K562 (cell line): ENCODE measurements at regions not wholly inside any gene's neighbourhood (a gene's known extent, or its start where the extent isn't known, plus 50 kb on each side); places are given as distances from the start of the nearest gene placed in this dataset.

Source experiments
- ATAC-seq: fragments of 200-7000 bp; cut with Tn5 transposase; 3 replicates; pipeline ENCODE4 v1.9.1; 2020; ENCODE audit warnings: moderate library complexity
- BruUV-seq: library from RNA; stranded (reverse); fragments of 400-500 nt; replicated peaks from 2 replicates; lab custom pipeline; 2021; lab: Mats Ljungman, UMichigan
- CTCF ChIA-PET: fragments of 300-600 bp; formaldehyde crosslinking; extraction: SDS; loops from one replicate; lab custom pipeline; 2021; ENCODE audit warnings: low intra/inter-chr PET ratio; lab: Yijun Ruan, JAX
- POLR2A ChIA-PET: fragments of 300-600, 350-650 bp; sonication (Branson Sonifier 250); formaldehyde crosslinking; extraction: SDS; loops from one replicate; lab custom pipeline; 2021; ENCODE audit warnings: antibody characterized with exemption, inconsistent platforms; lab: Yijun Ruan, JAX
- DNase-seq, 4 experiments: peaks; one replicate each; pipeline versions ENCODE4 v3.0.0 to v3.0.0-alpha.2; 2011 to 2018; ENCODE audit warnings: low spot score in 3 of 4, mixed read lengths in 3 of 4; ENCODE audit errors: extremely low read depth in 1 of 4
- FAIRE-seq: peaks from 2 replicates; lab custom pipeline; 2011; peaks lifted over from hg19 to GRCh38; lab: Jason Lieb, UNC
- H2AFZ ChIP-seq: 2 replicates; pipeline ENCODE4 v1.6.0; 2011; ENCODE audit warnings: low read depth, low read length, control low read depth, inconsistent platforms
- H3K27ac ChIP-seq: fragments of 200-600 bp; 3 replicates; pipeline ENCODE4 v1.8.0; 2011; ENCODE audit warnings: low read depth, mild to moderate bottlenecking, control low read depth, inconsistent platforms, low read length, moderate library complexity, mixed read lengths; ENCODE audit errors: extremely low read depth
- H3K27me3 ChIP-seq, 2 experiments: fragments of 300-600 bp in 1 of 2; 2 replicates in 1 of 2; 3 replicates in 1 of 2; pipeline versions ENCODE4 v1.6.0 to v1.8.0; 2011; ENCODE audit warnings: inconsistent platforms in 2 of 2, low read length in 2 of 2, mild to moderate bottlenecking in 1 of 2, mixed read lengths in 1 of 2, moderate library complexity in 1 of 2; ENCODE audit not compliant: control insufficient read depth in 2 of 2, insufficient read depth in 2 of 2
- H3K36me3 ChIP-seq: fragments of 300-600 bp; 3 replicates; pipeline ENCODE4 v1.8.0; 2011; ENCODE audit warnings: mild to moderate bottlenecking, low read length, inconsistent platforms; ENCODE audit not compliant: control insufficient read depth, insufficient read depth
- H3K4me1 ChIP-seq, 2 experiments: fragments of 200-600 bp in 1 of 2; replicated peaks in 1 of 2; 2 replicates in 1 of 2; 3 replicates in 1 of 2; pipeline versions ENCODE4 v1.5.1 to v1.8.0; 2011; ENCODE audit warnings: inconsistent platforms in 2 of 2, low read length in 2 of 2, mild to moderate bottlenecking in 1 of 2, mixed read lengths in 1 of 2, moderate library complexity in 1 of 2; ENCODE audit not compliant: control insufficient read depth in 2 of 2, insufficient read depth in 2 of 2
- H3K4me2 ChIP-seq: 2 replicates; pipeline ENCODE4 v1.6.1; 2011; ENCODE audit warnings: low read length, control low read depth, inconsistent platforms, mixed read lengths; ENCODE audit not compliant: insufficient read depth
- H3K4me3 ChIP-seq: fragments of 200-600 bp; sonication (generic), shearing (Covaris generic); 2 replicates; pipeline ENCODE4 v1.5.1; 2016; ENCODE audit warnings: control low read depth, inconsistent platforms
- H3K79me2 ChIP-seq: fragments of 200-600 bp; 3 replicates; pipeline ENCODE4 v1.8.0; 2011; ENCODE audit warnings: low read length, inconsistent platforms; ENCODE audit not compliant: control insufficient read depth, insufficient read depth
- H3K9ac ChIP-seq, 2 experiments: 2 replicates each; pipeline versions ENCODE4 v1.6.0 to v1.6.1; 2011; ENCODE audit warnings: low read depth in 2 of 2, low read length in 2 of 2, control low read depth in 1 of 2, inconsistent platforms in 1 of 2, mild to moderate bottlenecking in 1 of 2, mixed read lengths in 1 of 2; ENCODE audit not compliant: insufficient read depth in 1 of 2
- H3K9me1 ChIP-seq: one replicate; pipeline ENCODE4 v1.6.0; 2011; ENCODE audit warnings: inconsistent platforms, mild to moderate bottlenecking, low read length, moderate library complexity; ENCODE audit not compliant: control insufficient read depth, insufficient read depth
- H3K9me3 ChIP-seq: replicated peaks from 2 replicates; pipeline ENCODE4 v1.5.1; 2011; ENCODE audit warnings: low read depth, low read length, inconsistent platforms; ENCODE audit not compliant: control insufficient read depth, insufficient read depth
- H4K20me1 ChIP-seq: replicated peaks from 2 replicates; pipeline ENCODE4 v1.6.1; 2011; ENCODE audit warnings: low read length, inconsistent platforms, mixed read lengths; ENCODE audit not compliant: control insufficient read depth, insufficient read depth
- NFE2L1 ChIP-seq: fragments of 450-650 bp; IDR thresholded peaks from 2 replicates; pipeline ENCODE4 v1.6.1; 2016; ENCODE audit warnings: missing genetic modification characterization, low read depth, mild to moderate bottlenecking, missing compliant biosample characterization, moderate library complexity, borderline replicate concordance
- WGBS: fragments of 100-300 bp; shearing (Covaris generic); methylation state at CpG from one replicate; pipeline ENCODE4 v1.1.6; 2016; ENCODE audit warnings: low coverage, mixed read lengths; ENCODE audit not compliant: insufficient coverage; ENCODE audit errors: missing lambda C conversion rate; 5-methylcytosine and 5-hydroxymethylcytosine counted together
- in situ Hi-C: fragments of 300-500 bp; cut with MboI; formaldehyde crosslinking; loops from 4 replicates; pipeline ENCODE4 v1.15.0; 2018; ENCODE audit warnings: inconsistent platforms, mixed read lengths
- intact Hi-C: fragments of 100-400 bp; cut with micrococcal nuclease; formaldehyde crosslinking; loops from 2 replicates; pipeline ENCODE4 v1.14.2; 2022
- TF ChIP-seq, protein P1 (sequence below), 2 experiments: fragments of 450-650 bp; formaldehyde crosslinking in 1 of 2; IDR thresholded peaks; 2 replicates each; pipeline versions ENCODE4 v1.4.0 to v1.6.1; 2014 to 2020; ENCODE audit warnings: mild to moderate bottlenecking in 2 of 2, borderline replicate concordance in 1 of 2, low read depth in 1 of 2

DNA sequence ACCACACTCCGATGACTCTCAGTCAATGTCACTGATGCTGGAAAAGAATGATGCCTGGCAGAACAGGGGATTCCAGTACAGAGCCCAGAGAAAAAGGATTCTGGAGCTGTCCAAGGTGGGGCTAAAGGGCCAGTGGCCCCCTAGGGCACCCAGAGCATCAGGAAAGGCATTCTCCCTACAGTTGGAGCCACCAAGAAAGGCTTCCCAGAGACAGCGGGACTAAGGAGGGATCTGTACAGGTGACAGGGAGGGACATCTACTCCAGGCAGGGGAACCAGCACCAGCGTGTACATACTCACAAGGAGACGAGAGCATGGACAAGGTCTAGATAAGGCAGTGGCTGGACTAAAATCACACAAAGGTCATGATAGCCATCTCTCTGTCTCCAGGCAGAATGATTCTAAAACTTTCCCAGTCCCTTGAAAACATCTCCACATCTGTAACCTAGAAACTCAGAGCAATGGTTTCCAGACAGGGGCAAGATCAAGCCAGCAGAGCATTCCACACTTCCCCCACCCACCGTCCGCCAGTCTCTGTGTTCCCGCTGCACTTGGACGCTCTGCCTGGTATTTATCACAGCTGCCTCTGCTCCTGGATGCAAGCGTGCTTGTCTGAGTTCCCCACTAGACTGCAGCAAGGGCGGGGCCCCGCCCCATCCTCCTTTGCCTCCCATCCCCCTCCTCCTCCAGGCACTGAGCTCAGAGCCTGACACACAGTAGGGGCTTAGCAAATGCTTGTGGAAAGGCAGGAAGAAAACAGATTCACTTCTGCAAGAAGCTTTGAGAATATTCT is 111.6 kb upstream of the ZC3H12A start:
- Histone ChIP-seq H3K9me1 (no peaks in the 10 kb centered on the region), H3K4me1 (no peaks in the 10 kb centered on the region), H3K9ac (no peak overlapping the region), H3K36me3 (no peaks in the 10 kb centered on the region), H3K4me2 (no peak overlapping the region), H2AFZ (no peak overlapping the region), H3K4me3 (no peak overlapping the region), H3K79me2 (no peaks in the 10 kb centered on the region), H3K27me3 (peaks cover 0 to 23% of the 10 kb centered on the region in 2 experiments; a peak in 4 of 5 replicates), H4K20me1 (peaks cover 5% of the 10 kb centered on the region; the same call in 1 of the 2 replicates), H3K9me3 (no peaks in the 10 kb centered on the region), H3K27ac (no peak overlapping the region)
- no peak for DNase-seq
- no peak for ATAC-seq
- CTCF ChIA-PET: no interaction called here
- POLR2A ChIA-PET: no interaction called here
- intact Hi-C loops: no loop called here
- BruUV-seq: no TSS peak
- WGBS: 0% methylated on average over 11 of the region's 11 CpGs
- FAIRE-seq: no peak
- no peak for TF ChIP-seq NFE2L1 (tag)
- TF ChIP-seq, protein P1, sequence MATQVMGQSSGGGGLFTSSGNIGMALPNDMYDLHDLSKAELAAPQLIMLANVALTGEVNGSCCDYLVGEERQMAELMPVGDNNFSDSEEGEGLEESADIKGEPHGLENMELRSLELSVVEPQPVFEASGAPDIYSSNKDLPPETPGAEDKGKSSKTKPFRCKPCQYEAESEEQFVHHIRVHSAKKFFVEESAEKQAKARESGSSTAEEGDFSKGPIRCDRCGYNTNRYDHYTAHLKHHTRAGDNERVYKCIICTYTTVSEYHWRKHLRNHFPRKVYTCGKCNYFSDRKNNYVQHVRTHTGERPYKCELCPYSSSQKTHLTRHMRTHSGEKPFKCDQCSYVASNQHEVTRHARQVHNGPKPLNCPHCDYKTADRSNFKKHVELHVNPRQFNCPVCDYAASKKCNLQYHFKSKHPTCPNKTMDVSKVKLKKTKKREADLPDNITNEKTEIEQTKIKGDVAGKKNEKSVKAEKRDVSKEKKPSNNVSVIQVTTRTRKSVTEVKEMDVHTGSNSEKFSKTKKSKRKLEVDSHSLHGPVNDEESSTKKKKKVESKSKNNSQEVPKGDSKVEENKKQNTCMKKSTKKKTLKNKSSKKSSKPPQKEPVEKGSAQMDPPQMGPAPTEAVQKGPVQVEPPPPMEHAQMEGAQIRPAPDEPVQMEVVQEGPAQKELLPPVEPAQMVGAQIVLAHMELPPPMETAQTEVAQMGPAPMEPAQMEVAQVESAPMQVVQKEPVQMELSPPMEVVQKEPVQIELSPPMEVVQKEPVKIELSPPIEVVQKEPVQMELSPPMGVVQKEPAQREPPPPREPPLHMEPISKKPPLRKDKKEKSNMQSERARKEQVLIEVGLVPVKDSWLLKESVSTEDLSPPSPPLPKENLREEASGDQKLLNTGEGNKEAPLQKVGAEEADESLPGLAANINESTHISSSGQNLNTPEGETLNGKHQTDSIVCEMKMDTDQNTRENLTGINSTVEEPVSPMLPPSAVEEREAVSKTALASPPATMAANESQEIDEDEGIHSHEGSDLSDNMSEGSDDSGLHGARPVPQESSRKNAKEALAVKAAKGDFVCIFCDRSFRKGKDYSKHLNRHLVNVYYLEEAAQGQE (IDR thresholded peaks at IDR 0.05; ENCODE audit: borderline replicate concordance): peak; percentile 76
- TF ChIP-seq, protein P1 (CRISPR knock-in tag; IDR thresholded peaks at IDR 0.05; ENCODE audit: low read depth): no peak
- in situ Hi-C loops: no loop called here
